ENCODE measurements at regions not wholly inside any gene's neighbourhood (a gene's known extent, or its start where the extent isn't known, plus 50 kb on each side); places are given as distances from the start of the nearest gene placed in this dataset.

DNA sequence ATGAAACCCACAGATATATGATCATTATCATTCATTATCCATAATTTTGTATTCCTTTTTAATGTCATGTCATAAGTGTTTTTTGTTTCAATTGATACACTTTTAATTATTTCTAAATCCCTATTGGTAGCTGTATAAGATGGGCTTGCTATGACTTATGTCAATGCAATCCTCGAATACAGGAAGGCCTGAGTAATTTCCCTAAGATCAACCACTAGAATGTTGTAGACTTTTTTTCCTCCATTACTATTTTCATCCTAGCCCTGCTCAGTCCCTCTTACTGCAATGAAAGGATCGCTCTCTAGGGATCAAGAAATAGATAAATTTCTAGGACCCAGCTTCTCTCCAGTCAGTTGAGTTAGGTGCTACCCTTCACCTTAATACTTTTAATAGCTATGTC lies 186.3 kb downstream of the KCNE4 start:
- no peak for ATAC-seq
- in situ Hi-C loops (cut with MboI; ENCODE audit: low sequenced_read_pairs in 4 of 4), result no loop called here
- Histone ChIP-seq H3K27ac (no peak overlapping the region), H3K4me1 (no peaks in the 10 kb centered on the region), H3K36me3 (no peaks in the 10 kb centered on the region), H3K27me3 (no peaks in the 10 kb centered on the region), H3K4me3 (no peak overlapping the region), H3K9me3 (no peaks in the 10 kb centered on the region)
- intact Hi-C loops (cut with DNase I; ENCODE audit: low total_unique reads), result no loop called here
- TF ChIP-seq POLR2A (IDR thresholded peaks at IDR 0.05), result no peak
- TF ChIP-seq, protein P1, sequence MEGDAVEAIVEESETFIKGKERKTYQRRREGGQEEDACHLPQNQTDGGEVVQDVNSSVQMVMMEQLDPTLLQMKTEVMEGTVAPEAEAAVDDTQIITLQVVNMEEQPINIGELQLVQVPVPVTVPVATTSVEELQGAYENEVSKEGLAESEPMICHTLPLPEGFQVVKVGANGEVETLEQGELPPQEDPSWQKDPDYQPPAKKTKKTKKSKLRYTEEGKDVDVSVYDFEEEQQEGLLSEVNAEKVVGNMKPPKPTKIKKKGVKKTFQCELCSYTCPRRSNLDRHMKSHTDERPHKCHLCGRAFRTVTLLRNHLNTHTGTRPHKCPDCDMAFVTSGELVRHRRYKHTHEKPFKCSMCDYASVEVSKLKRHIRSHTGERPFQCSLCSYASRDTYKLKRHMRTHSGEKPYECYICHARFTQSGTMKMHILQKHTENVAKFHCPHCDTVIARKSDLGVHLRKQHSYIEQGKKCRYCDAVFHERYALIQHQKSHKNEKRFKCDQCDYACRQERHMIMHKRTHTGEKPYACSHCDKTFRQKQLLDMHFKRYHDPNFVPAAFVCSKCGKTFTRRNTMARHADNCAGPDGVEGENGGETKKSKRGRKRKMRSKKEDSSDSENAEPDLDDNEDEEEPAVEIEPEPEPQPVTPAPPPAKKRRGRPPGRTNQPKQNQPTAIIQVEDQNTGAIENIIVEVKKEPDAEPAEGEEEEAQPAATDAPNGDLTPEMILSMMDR (IDR thresholded peaks at IDR 0.05 in 4 of 5, conservative IDR thresholded peaks at IDR 0.05 in 1 of 5), result no peak
- no peak for DNase-seq

DNA sequence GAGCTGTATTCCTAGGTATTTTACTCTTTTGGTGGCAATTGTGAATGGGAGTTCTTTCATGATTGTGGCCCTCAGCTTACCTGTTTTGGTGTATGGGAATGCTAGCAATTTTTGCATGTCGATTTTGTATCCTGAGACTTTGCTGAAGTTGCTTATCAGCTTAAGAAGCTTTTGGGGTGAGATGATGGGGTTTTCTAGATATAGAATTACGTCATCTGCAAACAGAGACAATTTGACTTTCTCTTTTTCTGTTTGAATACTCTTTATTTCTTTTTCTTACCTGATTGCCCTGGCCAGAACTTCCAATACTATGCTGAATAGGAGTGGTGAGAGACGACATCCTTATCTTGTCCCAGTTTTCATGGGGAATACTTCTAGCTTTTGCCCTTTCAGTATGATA lies 191.2 kb downstream of the KCNE4 start:
- H3K9me3 ChIP-seq, result no peaks in the 10 kb centered on the region
- TF ChIP-seq POLR2A (IDR thresholded peaks at IDR 0.05), result no peak
- TF ChIP-seq, protein P1 (IDR thresholded peaks at IDR 0.05 in 4 of 5, conservative IDR thresholded peaks at IDR 0.05 in 1 of 5), result no peak
- in situ Hi-C loops (cut with MboI; ENCODE audit: low sequenced_read_pairs in 4 of 4), result no loop called here
- H3K27ac ChIP-seq, result no peak overlapping the region
- H3K36me3 ChIP-seq, result no peaks in the 10 kb centered on the region
- H3K4me1 ChIP-seq, result no peaks in the 10 kb centered on the region
- H3K27me3 ChIP-seq, result no peaks in the 10 kb centered on the region
- DNase-seq, result no peak
- no peak overlapping the region for H3K4me3 ChIP-seq
- intact Hi-C loops (cut with DNase I; ENCODE audit: low total_unique reads), result no loop called here
- no peak for ATAC-seq

GRCh38 chr2:223247136-223247535 lies 195.1 kb downstream of the KCNE4 start:
- Histone ChIP-seq H3K36me3 (no peaks in the 10 kb centered on the region), H3K27ac (no peak overlapping the region), H3K4me1 (no peaks in the 10 kb centered on the region), H3K27me3 (no peaks in the 10 kb centered on the region), H3K9me3 (no peaks in the 10 kb centered on the region), H3K4me3 (no peak overlapping the region)
- DNase-seq, result no peak
- intact Hi-C loops (cut with DNase I; ENCODE audit: low total_unique reads), result no loop called here
- in situ Hi-C loops (cut with MboI; ENCODE audit: low sequenced_read_pairs in 4 of 4), result no loop called here
- ATAC-seq, result no peak
- no peak for TF ChIP-seq POLR2A (IDR thresholded peaks at IDR 0.05)
- TF ChIP-seq, protein P1 (IDR thresholded peaks at IDR 0.05 in 4 of 5, conservative IDR thresholded peaks at IDR 0.05 in 1 of 5), result no peak

DNA sequence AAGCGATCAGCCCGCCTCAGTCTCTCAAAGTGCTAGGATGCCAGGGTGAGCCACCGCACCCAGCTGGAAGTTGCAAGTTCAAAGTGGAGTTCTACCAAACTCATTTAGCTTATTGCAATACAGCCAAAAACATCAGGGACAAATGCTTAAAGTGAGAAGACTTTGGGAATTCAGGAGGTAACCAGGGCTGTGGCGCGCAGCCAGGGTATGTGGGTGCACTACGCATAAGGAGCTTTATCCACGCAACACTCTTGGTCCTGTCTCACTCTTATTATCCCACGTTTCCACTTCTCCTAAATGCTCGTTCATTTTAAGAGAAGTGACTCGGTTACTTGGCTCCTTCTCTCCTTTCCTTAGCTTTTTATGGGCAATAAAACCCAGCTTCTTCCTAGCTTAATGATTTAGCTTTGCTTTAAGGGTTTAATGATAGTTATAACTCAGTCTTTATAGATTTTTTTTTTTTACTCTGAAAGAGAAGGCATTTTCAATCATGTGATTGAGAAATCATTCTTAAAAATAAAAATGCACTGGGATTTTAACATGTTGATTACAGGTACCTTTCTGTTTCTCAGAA lies 199.8 kb downstream of the KCNE4 start:
- H3K36me3 ChIP-seq, result no peaks in the 10 kb centered on the region
- H3K4me3 ChIP-seq, result no peak overlapping the region
- ATAC-seq (no peak), DNase-seq (no peak)
- TF ChIP-seq POLR2A (IDR thresholded peaks at IDR 0.05), result no peak
- TF ChIP-seq, protein P1 (IDR thresholded peaks at IDR 0.05 in 4 of 5, conservative IDR thresholded peaks at IDR 0.05 in 1 of 5), result no peak
- in situ Hi-C loops (cut with MboI; ENCODE audit: low sequenced_read_pairs in 4 of 4) (no loop called here), intact Hi-C loops (cut with DNase I; ENCODE audit: low total_unique reads) (no loop called here)
- H3K4me1 ChIP-seq, result no peaks in the 10 kb centered on the region
- no peaks in the 10 kb centered on the region for H3K27me3 ChIP-seq
- H3K9me3 ChIP-seq, result no peaks in the 10 kb centered on the region
- H3K27ac ChIP-seq, result no peak overlapping the region

DNA sequence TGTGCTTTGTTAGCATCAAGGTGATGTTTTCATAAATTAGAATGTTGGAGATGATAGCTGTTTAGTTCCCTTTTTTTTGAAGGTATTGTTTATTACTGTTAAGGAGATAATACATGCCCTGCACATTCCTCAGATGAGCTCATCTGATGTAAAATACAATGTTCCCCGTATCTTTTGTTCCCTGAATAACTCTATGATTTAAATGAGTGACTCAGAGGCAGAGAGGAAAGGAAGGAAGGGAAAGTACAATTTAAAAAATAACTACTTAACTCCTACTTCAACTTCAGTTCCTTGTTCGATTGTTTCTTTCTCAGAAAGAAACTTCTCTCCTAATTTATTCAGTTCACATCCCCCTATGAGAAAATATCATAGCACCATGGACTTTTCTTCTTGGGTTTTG lies 208.7 kb downstream of the KCNE4 start:
- DNase-seq, result no peak
- intact Hi-C loops (cut with DNase I; ENCODE audit: low total_unique reads), result no loop called here
- Histone ChIP-seq H3K27me3 (no peaks in the 10 kb centered on the region), H3K4me3 (no peak overlapping the region), H3K27ac (no peak overlapping the region), H3K9me3 (no peaks in the 10 kb centered on the region), H3K4me1 (no peaks in the 10 kb centered on the region), H3K36me3 (no peaks in the 10 kb centered on the region)
- TF ChIP-seq, protein P1 (IDR thresholded peaks at IDR 0.05 in 4 of 5, conservative IDR thresholded peaks at IDR 0.05 in 1 of 5), result no peak
- no peak for TF ChIP-seq POLR2A (IDR thresholded peaks at IDR 0.05)
- in situ Hi-C loops (cut with MboI; ENCODE audit: low sequenced_read_pairs in 4 of 4), result no loop called here
- no peak for ATAC-seq

All from gastrocnemius medialis (tissue), 4 donors.